Mesothelial cell of epicardium (in vitro differentiated cells): ENCODE measurements at regions not wholly inside any gene's neighbourhood (a gene's known extent, or its start where the extent isn't known, plus 50 kb on each side); places are given as distances from the start of the nearest gene placed in this dataset.

ENCODE experiments used
- DNase-seq, 2 experiments: peaks; one replicate each; pipeline ENCODE4 v3.0.0; 2021; ENCODE audit warnings: low spot score in 2 of 2; ENCODE audit not compliant: unreplicated experiment in 2 of 2
- H3K27ac Mint-ChIP-seq: 2 replicates; pipeline ENCODE4 v1.8.0; 2021; ENCODE audit warnings: mixed read lengths
- H3K27me3 Mint-ChIP-seq: 2 replicates; pipeline ENCODE4 v1.8.0; 2021; ENCODE audit warnings: low read depth, mixed read lengths
- H3K36me3 Mint-ChIP-seq: 2 replicates; pipeline ENCODE4 v1.8.0; 2021; ENCODE audit warnings: mixed read lengths
- H3K4me1 Mint-ChIP-seq: 2 replicates; pipeline ENCODE4 v1.8.0; 2021; ENCODE audit warnings: mixed read lengths
- H3K4me3 Mint-ChIP-seq: 2 replicates; pipeline ENCODE4 v1.8.0; 2021; ENCODE audit warnings: mild to moderate bottlenecking, moderate library complexity, mixed read lengths
- H3K9me3 Mint-ChIP-seq: 2 replicates; pipeline ENCODE4 v1.8.0; 2021; ENCODE audit warnings: mixed read lengths
- TF ChIP-seq, protein P1 (sequence below): fragments of 200-600 bp; sonication (generic); IDR thresholded peaks from one replicate; pipeline ENCODE4 v1.5.0; 2021; ENCODE audit warnings: antibody characterized with exemption; ENCODE audit not compliant: unreplicated experiment

DNA sequence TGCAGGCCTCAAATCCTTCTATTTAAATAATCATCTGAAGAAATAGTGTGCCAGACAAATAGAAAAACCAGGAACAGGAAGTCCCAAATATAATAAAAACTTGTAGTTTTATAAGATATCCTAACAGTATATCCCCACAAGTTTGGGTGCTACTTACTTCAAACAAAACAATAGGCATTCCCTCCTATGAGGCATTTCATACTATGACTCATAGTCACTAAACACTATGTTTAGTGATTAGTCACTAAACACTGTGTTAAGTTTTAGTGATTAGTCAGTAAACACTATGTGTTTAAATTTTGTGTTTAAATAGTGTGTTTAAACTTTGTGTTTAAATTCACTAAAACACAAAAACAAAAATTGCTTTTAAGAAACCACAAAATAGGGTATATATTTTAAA lies 407.0 kb upstream of the CDH19 start:
- TF ChIP-seq, protein P1, sequence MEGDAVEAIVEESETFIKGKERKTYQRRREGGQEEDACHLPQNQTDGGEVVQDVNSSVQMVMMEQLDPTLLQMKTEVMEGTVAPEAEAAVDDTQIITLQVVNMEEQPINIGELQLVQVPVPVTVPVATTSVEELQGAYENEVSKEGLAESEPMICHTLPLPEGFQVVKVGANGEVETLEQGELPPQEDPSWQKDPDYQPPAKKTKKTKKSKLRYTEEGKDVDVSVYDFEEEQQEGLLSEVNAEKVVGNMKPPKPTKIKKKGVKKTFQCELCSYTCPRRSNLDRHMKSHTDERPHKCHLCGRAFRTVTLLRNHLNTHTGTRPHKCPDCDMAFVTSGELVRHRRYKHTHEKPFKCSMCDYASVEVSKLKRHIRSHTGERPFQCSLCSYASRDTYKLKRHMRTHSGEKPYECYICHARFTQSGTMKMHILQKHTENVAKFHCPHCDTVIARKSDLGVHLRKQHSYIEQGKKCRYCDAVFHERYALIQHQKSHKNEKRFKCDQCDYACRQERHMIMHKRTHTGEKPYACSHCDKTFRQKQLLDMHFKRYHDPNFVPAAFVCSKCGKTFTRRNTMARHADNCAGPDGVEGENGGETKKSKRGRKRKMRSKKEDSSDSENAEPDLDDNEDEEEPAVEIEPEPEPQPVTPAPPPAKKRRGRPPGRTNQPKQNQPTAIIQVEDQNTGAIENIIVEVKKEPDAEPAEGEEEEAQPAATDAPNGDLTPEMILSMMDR = no peak
- H3K27ac Mint-ChIP-seq = no peak overlapping the region
- H3K4me1 Mint-ChIP-seq = no peaks in the 10 kb centered on the region
- H3K4me3 Mint-ChIP-seq = no peak overlapping the region
- H3K36me3 Mint-ChIP-seq = no peaks in the 10 kb centered on the region
- no peaks in the 10 kb centered on the region for H3K27me3 Mint-ChIP-seq
- no peak for DNase-seq
- H3K9me3 Mint-ChIP-seq = no peaks in the 10 kb centered on the region

DNA sequence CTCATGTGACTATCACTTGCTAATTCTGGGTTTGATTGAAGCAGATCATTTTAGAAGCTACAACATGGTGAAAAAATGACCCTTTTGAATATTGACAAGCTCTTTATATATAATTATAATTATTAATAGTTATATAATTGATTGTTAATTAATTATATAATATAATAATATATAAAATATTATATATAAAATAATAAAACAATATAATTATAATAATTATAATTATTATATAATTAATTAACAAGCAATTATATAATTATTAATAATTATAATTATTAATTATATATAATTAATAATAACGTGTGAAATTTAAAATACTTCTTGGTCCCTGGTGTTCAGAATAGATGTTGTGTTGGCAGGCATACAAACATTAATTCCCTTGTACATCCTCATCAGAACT lies 404.1 kb upstream of the CDH19 start:
- Mint-ChIP-seq H3K36me3 (no peaks in the 10 kb centered on the region), H3K4me1 (no peaks in the 10 kb centered on the region)
- TF ChIP-seq, protein P1 = no peak

DNA sequence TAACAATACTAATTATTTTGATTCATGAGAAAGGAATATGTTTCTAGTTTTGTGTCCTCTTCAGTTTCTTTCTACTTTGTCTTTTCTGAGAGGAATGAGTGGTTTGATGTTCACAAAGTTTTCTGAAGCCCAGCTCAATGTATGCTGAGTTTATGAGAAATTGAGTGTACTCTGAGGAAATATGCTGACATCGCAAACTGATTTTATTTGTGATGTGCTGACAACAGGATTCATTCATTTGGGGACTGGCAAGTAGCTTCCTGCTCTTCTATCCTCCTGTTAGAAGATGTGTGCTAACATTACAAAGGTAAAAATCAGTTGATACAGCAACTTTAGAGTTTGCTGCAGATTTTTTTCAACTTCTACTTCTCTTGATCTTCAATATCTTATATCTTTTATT lies 403.2 kb upstream of the CDH19 start:
- TF ChIP-seq, protein P1 = no peak
- DNase-seq = no peak
- Mint-ChIP-seq H3K4me1 (no peaks in the 10 kb centered on the region), H3K27me3 (no peaks in the 10 kb centered on the region), H3K27ac (no peak overlapping the region), H3K4me3 (no peak overlapping the region), H3K36me3 (no peaks in the 10 kb centered on the region), H3K9me3 (no peaks in the 10 kb centered on the region)

More for the DNA sequence above, 404.1 kb upstream of the CDH19 start:
- DNase-seq = no peak
- no peaks in the 10 kb centered on the region for H3K9me3 Mint-ChIP-seq
- no peak overlapping the region for H3K27ac Mint-ChIP-seq
- H3K27me3 Mint-ChIP-seq = no peaks in the 10 kb centered on the region
- H3K4me3 Mint-ChIP-seq = no peak overlapping the region

DNA sequence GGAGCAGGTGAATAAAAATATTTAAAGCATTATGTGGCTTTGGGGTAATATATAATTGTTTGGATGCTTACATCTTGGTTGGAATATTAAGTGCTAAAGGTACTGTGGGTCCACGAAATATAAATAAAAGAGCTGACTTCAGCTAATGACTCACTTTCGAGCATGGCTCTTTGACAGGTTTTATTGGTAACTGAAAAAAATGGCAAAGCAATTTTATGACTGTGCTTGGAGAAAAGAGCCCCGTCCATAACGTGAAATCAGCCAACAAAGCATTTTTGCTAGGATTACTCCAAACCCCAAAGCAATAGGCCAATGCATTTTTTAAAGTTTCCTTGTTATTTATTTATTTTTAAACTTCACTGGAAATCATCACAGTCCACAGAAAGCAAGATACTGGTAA lies 397.2 kb upstream of the CDH19 start:
- H3K4me3 Mint-ChIP-seq = no peak overlapping the region

DNA sequence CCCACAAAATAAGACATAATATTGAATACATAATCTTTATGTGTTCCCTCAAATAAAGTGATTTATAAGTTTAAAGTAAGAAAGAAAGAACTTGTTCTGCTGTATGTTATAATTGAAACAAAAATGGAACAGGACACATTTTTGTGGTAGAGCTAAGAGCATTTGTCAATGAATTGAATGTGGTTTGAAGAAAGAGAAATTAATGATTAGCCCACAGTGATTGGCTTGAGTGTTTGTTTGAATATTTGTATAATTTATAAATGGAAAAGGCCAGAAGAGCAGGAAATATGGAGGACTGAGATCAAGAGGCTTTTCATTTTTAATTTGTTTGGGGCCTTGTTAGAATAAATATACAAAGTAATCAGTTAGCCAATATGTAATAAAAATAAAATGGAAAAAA lies 395.1 kb upstream of the CDH19 start:
- no peak for DNase-seq
- no peaks in the 10 kb centered on the region for H3K36me3 Mint-ChIP-seq
- H3K27ac Mint-ChIP-seq = no peak overlapping the region
- TF ChIP-seq, protein P1 = no peak
- H3K9me3 Mint-ChIP-seq = peaks cover 8% of the 10 kb centered on the region
- H3K4me3 Mint-ChIP-seq = no peak overlapping the region
- H3K4me1 Mint-ChIP-seq = no peaks in the 10 kb centered on the region
- H3K27me3 Mint-ChIP-seq = no peaks in the 10 kb centered on the region

More for the DNA sequence above, 397.2 kb upstream of the CDH19 start:
- DNase-seq = no peak
- TF ChIP-seq, protein P1 = no peak
- Mint-ChIP-seq H3K9me3 (peaks cover 4% of the 10 kb centered on the region), H3K36me3 (no peaks in the 10 kb centered on the region), H3K4me1 (no peaks in the 10 kb centered on the region), H3K27ac (no peak overlapping the region), H3K27me3 (no peaks in the 10 kb centered on the region)

DNA sequence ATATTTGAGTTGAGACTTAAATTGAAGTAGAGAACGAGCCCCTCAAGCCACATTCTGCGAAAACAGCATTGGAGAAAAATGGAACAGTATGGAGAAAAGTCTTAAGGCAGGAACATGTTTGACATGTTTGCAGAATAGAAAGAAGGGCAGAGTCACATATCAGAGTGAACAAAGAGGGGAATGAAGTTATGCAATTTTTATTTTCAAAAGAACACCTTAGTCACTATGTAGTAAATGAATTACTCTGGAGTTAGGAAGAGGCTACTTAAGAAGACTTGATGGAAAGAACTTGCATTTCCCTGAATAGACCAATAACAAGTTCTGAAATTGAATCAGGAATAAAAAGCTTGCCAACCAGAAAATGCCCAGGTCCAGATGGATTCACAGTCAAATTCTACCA lies 391.4 kb upstream of the CDH19 start:
- DNase-seq = no peak
- Mint-ChIP-seq H3K27ac (no peak overlapping the region), H3K4me1 (peaks cover 9% of the 10 kb centered on the region), H3K4me3 (no peak overlapping the region), H3K9me3 (peaks cover 8% of the 10 kb centered on the region), H3K36me3 (no peaks in the 10 kb centered on the region), H3K27me3 (no peaks in the 10 kb centered on the region)
- TF ChIP-seq, protein P1 = no peak
